HepG2 (cell line): ENCODE measurements at regions not wholly inside any gene's neighbourhood (a gene's known extent, or its start where the extent isn't known, plus 50 kb on each side); places are given as distances from the start of the nearest gene placed in this dataset.

ENCODE experiments used
- CBX2 ChIP-seq, 2 experiments: fragments of 200-600 bp in 1 of 2; sonication (generic); formaldehyde crosslinking in 1 of 2; IDR thresholded peaks; 2 replicates each; pipeline versions ENCODE4 v1.7.0 to v1.8.1; 2018 to 2022; ENCODE audit warnings: low read depth in 2 of 2, low read length in 1 of 2, mild to moderate bottlenecking in 1 of 2, missing genetic modification reagents in 1 of 2
- PAXIP1 ChIP-seq: sonication (generic); formaldehyde crosslinking; conservative IDR thresholded peaks from 2 replicates; pipeline ENCODE4 v1.4.0; 2020; ENCODE audit warnings: mild to moderate bottlenecking, missing genetic modification reagents, moderate library complexity
- ZNF609 ChIP-seq: sonication (generic); formaldehyde crosslinking; IDR thresholded peaks from 2 replicates; pipeline ENCODE4 v1.4.0; 2020; ENCODE audit warnings: mild to moderate bottlenecking, missing genetic modification reagents, borderline replicate concordance
- ZNF691 ChIP-seq: sonication (generic); formaldehyde crosslinking; IDR thresholded peaks from 2 replicates; pipeline ENCODE4 v1.4.0; 2020; ENCODE audit warnings: missing genetic modification reagents, low read depth, mild to moderate bottlenecking, borderline replicate concordance

- TF ChIP-seq ZNF609 (no peak), PAXIP1 (CRISPR knock-in tag) (no peak), ZNF691 (no peak), CBX2 (IDR thresholded peaks at IDR 0.05; ENCODE audit: low read depth, low read length) (no peak), CBX2 (CRISPR knock-in tag; IDR thresholded peaks at IDR 0.05; ENCODE audit: low read depth) (no peak)
Measured at GRCh38 chr5:31021181-31021624, 172.3 kb upstream of the CDH6 start (continued).
